Keratinocyte (primary cell): ENCODE measurements at regions not wholly inside any gene's neighbourhood (a gene's known extent, or its start where the extent isn't known, plus 50 kb on each side); places are given as distances from the start of the nearest gene placed in this dataset.

Experiments
- DNase-seq: peaks from one replicate; pipeline ENCODE4 v3.0.0-alpha.2; 2011; ENCODE audit warnings: low read depth, missing footprints, low spot score
- FAIRE-seq: peaks from 2 replicates; lab custom pipeline; 2011; peaks lifted over from hg19 to GRCh38; lab: Jason Lieb, UNC
- H2AFZ ChIP-seq: 2 replicates; pipeline ENCODE4 v1.6.0; 2012; ENCODE audit warnings: low read length, control low read depth, inconsistent platforms; ENCODE audit not compliant: control insufficient read depth
- H3K27ac ChIP-seq: 2 replicates; pipeline ENCODE4 v1.5.1; 2011; ENCODE audit warnings: low read length; ENCODE audit not compliant: control insufficient read depth, insufficient read depth
- H3K27me3 ChIP-seq: 3 replicates; pipeline ENCODE4 v1.6.0; 2011; ENCODE audit warnings: low read length; ENCODE audit not compliant: control insufficient read depth, insufficient read depth; ENCODE audit errors: extremely low read depth
- H3K36me3 ChIP-seq, 2 experiments: 2 replicates in 1 of 2; 3 replicates in 1 of 2; pipeline ENCODE4 v1.5.1; 2011; ENCODE audit warnings: low read length in 2 of 2, mild to moderate bottlenecking in 1 of 2; ENCODE audit not compliant: control insufficient read depth in 2 of 2, insufficient read depth in 2 of 2; ENCODE audit errors: extremely low read depth in 1 of 2
- H3K4me1 ChIP-seq: 3 replicates; pipeline ENCODE4 v1.5.1; 2011; ENCODE audit warnings: low read length; ENCODE audit not compliant: control insufficient read depth, insufficient read depth; ENCODE audit errors: extremely low read depth
- H3K4me2 ChIP-seq: 3 replicates; pipeline ENCODE4 v1.6.0; 2011; ENCODE audit warnings: low read depth, low read length; ENCODE audit not compliant: control insufficient read depth, insufficient read depth; ENCODE audit errors: extremely low read depth
- H3K4me3 ChIP-seq, 3 experiments: fragments of 200-600 bp in 1 of 3; sonication (generic) in 1 of 3; 2 replicates in 2 of 3; 3 replicates in 1 of 3; pipeline ENCODE4 v1.5.1; 2011 to 2016; ENCODE audit warnings: low read length in 3 of 3, mild to moderate bottlenecking in 3 of 3, control low read depth in 2 of 3, inconsistent platforms in 1 of 3, low read depth in 1 of 3, mixed read lengths in 1 of 3, mixed run types in 1 of 3, moderate library complexity in 1 of 3; ENCODE audit not compliant: control insufficient read depth in 2 of 3, insufficient read depth in 2 of 3; ENCODE audit errors: extremely low read depth in 1 of 3
- H3K79me2 ChIP-seq: 2 replicates; pipeline ENCODE4 v1.6.0; 2012; ENCODE audit warnings: low read length; ENCODE audit not compliant: control insufficient read depth, insufficient read depth
- H3K9ac ChIP-seq: 3 replicates; pipeline ENCODE4 v1.6.0; 2011; ENCODE audit warnings: low read length; ENCODE audit not compliant: control insufficient read depth, insufficient read depth; ENCODE audit errors: extremely low read depth
- H3K9me1 ChIP-seq: 3 replicates; pipeline ENCODE4 v1.6.0; 2011; ENCODE audit warnings: low read length; ENCODE audit not compliant: control insufficient read depth, insufficient read depth; ENCODE audit errors: extremely low read depth
- H3K9me3 ChIP-seq: 2 replicates; pipeline ENCODE4 v1.5.1; 2012; ENCODE audit warnings: low read depth, low read length; ENCODE audit not compliant: control insufficient read depth
- H4K20me1 ChIP-seq: 3 replicates; pipeline ENCODE4 v1.6.0; 2011; ENCODE audit warnings: low read length; ENCODE audit not compliant: control insufficient read depth, insufficient read depth; ENCODE audit errors: extremely low read depth
- EZH2 ChIP-seq: IDR thresholded peaks from one replicate; pipeline ENCODE4 v1.6.1; 2012; ENCODE audit warnings: inconsistent platforms, mild to moderate bottlenecking, low read length, moderate library complexity
- dilution Hi-C: fragments of 300-500 bp; cut with MboI; formaldehyde crosslinking; loops from one replicate; pipeline ENCODE4 v1.7.0; 2020; ENCODE audit warnings: low sequenced_read_pairs; ENCODE audit not compliant: extremely low pct_ligation_motif_present
- TF ChIP-seq, protein P1 (sequence below), 3 experiments: IDR thresholded peaks in 1 of 3; conservative IDR thresholded peaks in 1 of 3; optimal IDR thresholded peaks in 1 of 3; 2 replicates in 2 of 3; 3 replicates in 1 of 3; pipeline versions ENCODE3 to v1.5.1; 2011; ENCODE audit warnings: low read length in 3 of 3, mild to moderate bottlenecking in 3 of 3, moderate library complexity in 2 of 3, control low read depth in 1 of 3, inconsistent platforms in 1 of 3; ENCODE audit not compliant: insufficient read depth in 2 of 3; ENCODE audit errors: extremely low read depth in 1 of 3

DNA sequence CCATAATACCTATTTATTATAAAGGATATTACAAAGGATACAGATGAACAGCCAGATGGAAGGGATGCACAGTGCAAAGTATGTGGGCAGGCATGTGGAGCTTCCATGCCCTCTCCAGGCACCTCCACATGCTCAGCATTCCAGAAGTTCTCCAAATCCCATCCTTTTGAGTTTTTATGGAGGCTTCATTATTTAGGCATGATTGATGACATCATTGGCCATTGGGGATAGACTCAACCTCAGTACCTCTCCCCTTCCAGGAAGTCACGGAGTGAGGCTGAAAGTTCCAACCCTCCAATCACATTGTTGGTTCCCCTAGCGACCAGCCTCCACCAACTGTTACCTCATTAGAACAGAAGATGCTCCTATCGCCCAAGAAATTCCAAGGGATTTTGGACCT lies 156.4 kb downstream of the ATP23 start:
- Histone ChIP-seq H3K9me3 (no peaks in the 10 kb centered on the region), H3K27ac (no peak overlapping the region), H3K4me3 (no peak overlapping the region), H3K4me1 (no peaks in the 10 kb centered on the region), H2AFZ (no peak overlapping the region), H3K79me2 (no peaks in the 10 kb centered on the region), H3K4me2 (no peak overlapping the region), H3K36me3 (no peaks in the 10 kb centered on the region), H3K27me3 (no peaks in the 10 kb centered on the region), H4K20me1 (no peaks in the 10 kb centered on the region), H3K9me1 (no peaks in the 10 kb centered on the region), H3K9ac (no peak overlapping the region)
- no peak for DNase-seq
- dilution Hi-C loops, result no loop called here
- FAIRE-seq, result no peak
- no peak for TF ChIP-seq EZH2
- TF ChIP-seq, protein P1, sequence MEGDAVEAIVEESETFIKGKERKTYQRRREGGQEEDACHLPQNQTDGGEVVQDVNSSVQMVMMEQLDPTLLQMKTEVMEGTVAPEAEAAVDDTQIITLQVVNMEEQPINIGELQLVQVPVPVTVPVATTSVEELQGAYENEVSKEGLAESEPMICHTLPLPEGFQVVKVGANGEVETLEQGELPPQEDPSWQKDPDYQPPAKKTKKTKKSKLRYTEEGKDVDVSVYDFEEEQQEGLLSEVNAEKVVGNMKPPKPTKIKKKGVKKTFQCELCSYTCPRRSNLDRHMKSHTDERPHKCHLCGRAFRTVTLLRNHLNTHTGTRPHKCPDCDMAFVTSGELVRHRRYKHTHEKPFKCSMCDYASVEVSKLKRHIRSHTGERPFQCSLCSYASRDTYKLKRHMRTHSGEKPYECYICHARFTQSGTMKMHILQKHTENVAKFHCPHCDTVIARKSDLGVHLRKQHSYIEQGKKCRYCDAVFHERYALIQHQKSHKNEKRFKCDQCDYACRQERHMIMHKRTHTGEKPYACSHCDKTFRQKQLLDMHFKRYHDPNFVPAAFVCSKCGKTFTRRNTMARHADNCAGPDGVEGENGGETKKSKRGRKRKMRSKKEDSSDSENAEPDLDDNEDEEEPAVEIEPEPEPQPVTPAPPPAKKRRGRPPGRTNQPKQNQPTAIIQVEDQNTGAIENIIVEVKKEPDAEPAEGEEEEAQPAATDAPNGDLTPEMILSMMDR (optimal IDR thresholded peaks at IDR 0.05 in 1 of 3, IDR thresholded peaks at IDR 0.05 in 1 of 3, conservative IDR thresholded peaks at IDR 0.05 in 1 of 3; ENCODE audit: extremely low read depth in 1 of 3, insufficient read depth in 2 of 3, low read length in 3 of 3), result no peak

DNA sequence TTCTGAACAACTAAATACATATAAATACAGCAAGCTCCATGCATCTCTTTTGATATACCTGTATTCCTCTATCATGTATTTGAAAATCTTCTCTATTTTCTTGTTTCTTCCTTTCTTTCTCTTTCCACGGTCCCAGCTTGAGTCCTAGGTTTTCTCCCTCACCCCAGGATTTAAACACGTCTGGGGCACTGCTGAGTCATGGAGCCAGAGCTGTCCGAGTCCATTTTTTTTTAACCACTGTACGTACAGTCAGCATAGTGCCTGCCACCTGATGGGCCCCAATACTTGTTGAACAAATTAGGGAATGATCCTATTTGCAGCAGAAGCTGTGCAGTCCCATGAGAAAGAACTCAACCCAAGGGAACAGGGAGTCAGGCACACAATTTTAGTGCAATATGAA lies 158.1 kb downstream of the ATP23 start:
- DNase-seq (no peak), FAIRE-seq (no peak)
- no peaks in the 10 kb centered on the region for H3K36me3 ChIP-seq
- no peak overlapping the region for H2AFZ ChIP-seq
- no peaks in the 10 kb centered on the region for H4K20me1 ChIP-seq
- no peak overlapping the region for H3K4me2 ChIP-seq
- H3K9me1 ChIP-seq, result no peaks in the 10 kb centered on the region
- H3K27me3 ChIP-seq, result no peaks in the 10 kb centered on the region
- H3K4me3 ChIP-seq, result no peak overlapping the region
- H3K9me3 ChIP-seq, result no peaks in the 10 kb centered on the region
- no peaks in the 10 kb centered on the region for H3K4me1 ChIP-seq
- H3K79me2 ChIP-seq, result no peaks in the 10 kb centered on the region
- no peak for TF ChIP-seq EZH2
- TF ChIP-seq, protein P1 (optimal IDR thresholded peaks at IDR 0.05 in 1 of 3, IDR thresholded peaks at IDR 0.05 in 1 of 3, conservative IDR thresholded peaks at IDR 0.05 in 1 of 3; ENCODE audit: extremely low read depth in 1 of 3, insufficient read depth in 2 of 3, low read length in 3 of 3), result no peak
- dilution Hi-C loops, result no loop called here
- H3K27ac ChIP-seq, result no peak overlapping the region
- no peak overlapping the region for H3K9ac ChIP-seq
